B cell (primary cell): ENCODE measurements at regions not wholly inside any gene's neighbourhood (a gene's known extent, or its start where the extent isn't known, plus 50 kb on each side); places are given as distances from the start of the nearest gene placed in this dataset.

Source experiments
- ATAC-seq: fragments of 200-7000 bp; cut with Tn5 transposase; one replicate; pipeline ENCODE4 v1.10.0; 2021; ENCODE audit warnings: low read depth, mild to moderate bottlenecking, moderate number of reproducible peaks, moderate library complexity
- CTCF ChIA-PET: fragments of 350-600 bp; sonication (Branson Sonifier 250); formaldehyde crosslinking; loops from one replicate; lab custom pipeline; 2021; ENCODE audit warnings: antibody characterized with exemption, inconsistent platforms; lab: Charles Lee
- POLR2A ChIA-PET: fragments of 350-600 bp; sonication (Branson Sonifier 250); formaldehyde crosslinking; loops from one replicate; lab custom pipeline; 2021; ENCODE audit warnings: antibody characterized with exemption; lab: Charles Lee
- DNase-seq: peaks from one replicate; pipeline ENCODE4 v3.0.0; 2013
- H2AFZ ChIP-seq: 2 replicates; pipeline ENCODE4 v1.6.1; 2012; ENCODE audit warnings: mild to moderate bottlenecking, low read depth, low read length; ENCODE audit not compliant: insufficient read depth, poor library complexity, severe bottlenecking
- H3K27ac ChIP-seq, 2 donors: 1 replicate in 1 of 2; 2 replicates in 1 of 2; pipeline ENCODE4 v1.5.1; 2012 to 2013; ENCODE audit warnings: low read length in 2 of 2, mild to moderate bottlenecking in 2 of 2, moderate library complexity in 1 of 2
- H3K27me3 ChIP-seq, 4 experiments: fragments of 200-600 bp in 1 of 4; sonication (generic) in 1 of 4; replicated peaks in 1 of 4; 1 replicate in 2 of 4; 2 replicates in 2 of 4; pipeline versions ENCODE4 v1.6.1 to v1.7.0; 2013 to 2016; ENCODE audit warnings: low read length in 3 of 4, mild to moderate bottlenecking in 2 of 4, mixed read lengths in 1 of 4, moderate library complexity in 1 of 4; ENCODE audit not compliant: insufficient read depth in 4 of 4, control insufficient read depth in 3 of 4; ENCODE audit errors: control extremely low read depth in 1 of 4
- H3K36me3 ChIP-seq, 2 experiments: replicated peaks in 1 of 2; 1 replicate in 1 of 2; 2 replicates in 1 of 2; pipeline versions ENCODE4 v1.6.1 to v1.7.1; 2013; ENCODE audit warnings: low read length in 1 of 2; ENCODE audit not compliant: insufficient read depth in 2 of 2, control insufficient read depth in 1 of 2; ENCODE audit errors: control extremely low read depth in 1 of 2, extremely low read depth in 1 of 2
- H3K4me1 ChIP-seq, 2 donors: fragments of 200-600 bp in 1 of 2; sonication (generic) in 1 of 2; 1 replicate in 1 of 2; 2 replicates in 1 of 2; pipeline versions ENCODE4 v1.5.1 to v1.6.1; 2013 to 2017; ENCODE audit warnings: low read length in 2 of 2; ENCODE audit not compliant: control insufficient read depth in 2 of 2, insufficient read depth in 2 of 2
- H3K4me2 ChIP-seq: replicated peaks from 2 replicates; pipeline ENCODE3; 2012; ENCODE audit warnings: mild to moderate bottlenecking, low read depth, low read length; ENCODE audit not compliant: poor library complexity, severe bottlenecking
- H3K4me3 ChIP-seq, 5 experiments: fragments of 200-600 bp in 1 of 5; sonication (generic) in 1 of 5; 1 replicate in 3 of 5; 2 replicates in 2 of 5; pipeline versions ENCODE4 v1.5.1 to v1.7.0; 2011 to 2016; ENCODE audit warnings: low read length in 4 of 5, mild to moderate bottlenecking in 4 of 5, low read depth in 2 of 5, control low read depth in 1 of 5, moderate library complexity in 1 of 5; ENCODE audit not compliant: insufficient read depth in 1 of 5; ENCODE audit errors: control extremely low read depth in 1 of 5, extremely low read depth in 1 of 5
- H3K79me2 ChIP-seq: fragments of 200-600 bp; sonication (generic); one replicate; pipeline ENCODE4 v1.6.0; 2016; ENCODE audit warnings: low read length; ENCODE audit not compliant: control insufficient read depth, insufficient read depth
- H3K9ac ChIP-seq: fragments of 200-600 bp; sonication (generic); 2 replicates; pipeline ENCODE4 v1.6.1; 2017; ENCODE audit warnings: mild to moderate bottlenecking, low read length, moderate library complexity
- H3K9me3 ChIP-seq, 3 donors: one replicate each; pipeline versions ENCODE4 v1.6.1 to v1.7.1; 2013; ENCODE audit warnings: low read length in 2 of 3; ENCODE audit not compliant: control insufficient read depth in 2 of 3, insufficient read depth in 1 of 3; ENCODE audit errors: control extremely low read depth in 1 of 3
- H4K20me1 ChIP-seq: 2 replicates; pipeline ENCODE4 v1.6.0; 2012; ENCODE audit warnings: mild to moderate bottlenecking, low read length; ENCODE audit not compliant: insufficient read depth, control insufficient read depth, poor library complexity, severe bottlenecking
- H3K27ac Mint-ChIP-seq: one replicate; pipeline ENCODE4 v1.8.0; 2021; ENCODE audit warnings: mixed read lengths
- H3K27me3 Mint-ChIP-seq: one replicate; pipeline ENCODE4 v1.8.0; 2021; ENCODE audit warnings: mixed read lengths
- H3K4me1 Mint-ChIP-seq: one replicate; pipeline ENCODE4 v1.8.0; 2021; ENCODE audit warnings: mixed read lengths
- H3K4me3 Mint-ChIP-seq: one replicate; pipeline ENCODE4 v1.8.0; 2021; ENCODE audit warnings: mixed read lengths
- H3K9me3 Mint-ChIP-seq: one replicate; pipeline ENCODE4 v1.8.0; 2022; ENCODE audit warnings: mixed read lengths; ENCODE audit not compliant: insufficient read depth
- EZH2 ChIP-seq: IDR thresholded peaks from 2 replicates; pipeline ENCODE4 v1.6.1; 2012; ENCODE audit warnings: borderline replicate concordance, low read depth, mild to moderate bottlenecking, moderate library complexity, low read length; ENCODE audit not compliant: insufficient read depth, poor library complexity, severe bottlenecking
- WGBS: methylation state at CpG from one replicate; pipeline ENCODE4 v1.1.5; 2013; ENCODE audit warnings: missing lambda C conversion rate; ENCODE audit not compliant: insufficient coverage; 5-methylcytosine and 5-hydroxymethylcytosine counted together
- intact Hi-C: fragments of 100-400 bp; cut with micrococcal nuclease; formaldehyde crosslinking; loops from one replicate; pipeline ENCODE4 v1.10.0; 2022
- TF ChIP-seq, protein P1 (sequence below): fragments of 200-600 bp; IDR thresholded peaks from one replicate; pipeline ENCODE4 v1.8.0; 2022; ENCODE audit warnings: antibody characterized with exemption, mild to moderate bottlenecking

DNA sequence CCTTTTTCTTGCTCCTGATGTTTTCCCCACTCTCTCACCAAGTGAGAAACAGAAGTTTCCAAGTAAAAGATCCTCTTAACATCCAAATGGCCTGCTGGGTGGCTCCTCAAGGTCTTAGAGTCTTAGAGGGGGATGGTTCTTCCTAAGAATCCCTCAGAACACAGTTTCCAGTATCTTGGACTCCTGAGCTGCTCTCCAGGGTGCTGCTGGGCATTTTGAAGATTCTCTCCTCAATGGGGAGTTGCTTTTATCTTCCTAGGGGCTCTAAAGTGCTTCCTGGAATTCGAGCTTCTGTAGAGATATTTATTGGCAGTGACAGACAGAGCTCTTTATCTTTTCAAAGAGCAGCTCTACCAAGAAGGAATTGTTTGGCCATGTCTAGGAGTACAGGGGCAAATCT, 70.8 kb upstream of the SLC35B3 start:
- Histone ChIP-seq H3K9me3 (no peaks in the 10 kb centered on the region), H3K27ac (no peak overlapping the region), H4K20me1 (no peaks in the 10 kb centered on the region), H3K36me3 (no peaks in the 10 kb centered on the region), H2AFZ (no peak overlapping the region), H3K79me2 (no peaks in the 10 kb centered on the region), H3K4me1 (no peaks in the 10 kb centered on the region), H3K9ac (no peak overlapping the region), H3K4me3 (no peak overlapping the region), H3K27me3 (no peaks in the 10 kb centered on the region), H3K4me2 (no peak overlapping the region)
- peaks cover 2% of the 10 kb centered on the region for H3K9me3 Mint-ChIP-seq
- H3K27ac Mint-ChIP-seq: no peak overlapping the region
- no peak overlapping the region for H3K4me3 Mint-ChIP-seq
- TF ChIP-seq EZH2: no peak
- TF ChIP-seq, protein P1, sequence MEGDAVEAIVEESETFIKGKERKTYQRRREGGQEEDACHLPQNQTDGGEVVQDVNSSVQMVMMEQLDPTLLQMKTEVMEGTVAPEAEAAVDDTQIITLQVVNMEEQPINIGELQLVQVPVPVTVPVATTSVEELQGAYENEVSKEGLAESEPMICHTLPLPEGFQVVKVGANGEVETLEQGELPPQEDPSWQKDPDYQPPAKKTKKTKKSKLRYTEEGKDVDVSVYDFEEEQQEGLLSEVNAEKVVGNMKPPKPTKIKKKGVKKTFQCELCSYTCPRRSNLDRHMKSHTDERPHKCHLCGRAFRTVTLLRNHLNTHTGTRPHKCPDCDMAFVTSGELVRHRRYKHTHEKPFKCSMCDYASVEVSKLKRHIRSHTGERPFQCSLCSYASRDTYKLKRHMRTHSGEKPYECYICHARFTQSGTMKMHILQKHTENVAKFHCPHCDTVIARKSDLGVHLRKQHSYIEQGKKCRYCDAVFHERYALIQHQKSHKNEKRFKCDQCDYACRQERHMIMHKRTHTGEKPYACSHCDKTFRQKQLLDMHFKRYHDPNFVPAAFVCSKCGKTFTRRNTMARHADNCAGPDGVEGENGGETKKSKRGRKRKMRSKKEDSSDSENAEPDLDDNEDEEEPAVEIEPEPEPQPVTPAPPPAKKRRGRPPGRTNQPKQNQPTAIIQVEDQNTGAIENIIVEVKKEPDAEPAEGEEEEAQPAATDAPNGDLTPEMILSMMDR: no peak
- intact Hi-C loops: no loop called here
- H3K27me3 Mint-ChIP-seq: no peaks in the 10 kb centered on the region
- H3K4me1 Mint-ChIP-seq: no peaks in the 10 kb centered on the region
- WGBS: 25% methylated on average over 1 of the region's 1 CpG
- ATAC-seq (no peak), DNase-seq (no peak)
- POLR2A ChIA-PET: no interaction called here
- CTCF ChIA-PET: no interaction called here

DNA sequence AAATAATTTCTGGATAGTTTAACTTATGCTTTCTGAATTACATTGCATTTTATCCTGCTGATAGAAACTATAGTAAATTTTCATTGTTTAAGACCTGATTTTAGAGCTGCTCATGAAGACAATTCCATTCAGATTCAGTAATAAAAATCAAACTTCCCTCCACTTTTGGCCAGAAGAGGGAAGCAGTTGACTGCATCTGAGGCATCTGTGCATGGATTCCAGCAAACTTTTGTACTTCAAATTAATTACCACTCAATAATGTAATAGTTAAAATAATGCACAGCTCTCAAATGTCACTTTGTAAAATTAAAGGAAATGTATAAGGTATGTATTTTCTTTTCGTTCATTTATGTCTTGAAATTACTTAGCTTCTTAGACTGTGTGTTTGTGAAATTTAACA, 64.2 kb upstream of the SLC35B3 start:
- Mint-ChIP-seq H3K4me1 (no peaks in the 10 kb centered on the region), H3K27ac (no peak overlapping the region), H3K27me3 (no peaks in the 10 kb centered on the region), H3K4me3 (no peak overlapping the region), H3K9me3 (peaks cover 4% of the 10 kb centered on the region)
- Histone ChIP-seq H3K4me2 (no peak overlapping the region), H3K9ac (no peak overlapping the region), H3K4me3 (no peak overlapping the region), H2AFZ (no peak overlapping the region), H3K79me2 (no peaks in the 10 kb centered on the region), H3K4me1 (no peaks in the 10 kb centered on the region), H3K27ac (no peak overlapping the region), H3K36me3 (no peaks in the 10 kb centered on the region), H3K9me3 (no peaks in the 10 kb centered on the region), H3K27me3 (no peaks in the 10 kb centered on the region), H4K20me1 (no peaks in the 10 kb centered on the region)
- CTCF ChIA-PET: interaction anchor here (1.0 to 1.6 kb wide), 3 partner anchors 483 to 1936 kb away, joined by 3 to 5 read pairs (median 3); no protein-coding TSS in a partner anchor
- no peak for ATAC-seq
- POLR2A ChIA-PET: no interaction called here
- TF ChIP-seq, protein P1: no peak
- TF ChIP-seq EZH2: no peak
- no peak for DNase-seq
- WGBS: no CpG with 5 or more reads among the region's 1 CpG
- intact Hi-C loops: no loop called here
